H4 (cell line): ENCODE measurements at regions not wholly inside any gene's neighbourhood (a gene's known extent, or its start where the extent isn't known, plus 50 kb on each side); places are given as distances from the start of the nearest gene placed in this dataset.
"Not testable (repeated sequence)": the region's sequence is repeated elsewhere in the genome, so short reads cannot be mapped to it uniquely, and the experiment has no call there.

ENCODE experiments used
- DNase-seq: peaks from one replicate; pipeline ENCODE4 v3.0.0-alpha.2; 2015; ENCODE audit warnings: low spot score

DNA sequence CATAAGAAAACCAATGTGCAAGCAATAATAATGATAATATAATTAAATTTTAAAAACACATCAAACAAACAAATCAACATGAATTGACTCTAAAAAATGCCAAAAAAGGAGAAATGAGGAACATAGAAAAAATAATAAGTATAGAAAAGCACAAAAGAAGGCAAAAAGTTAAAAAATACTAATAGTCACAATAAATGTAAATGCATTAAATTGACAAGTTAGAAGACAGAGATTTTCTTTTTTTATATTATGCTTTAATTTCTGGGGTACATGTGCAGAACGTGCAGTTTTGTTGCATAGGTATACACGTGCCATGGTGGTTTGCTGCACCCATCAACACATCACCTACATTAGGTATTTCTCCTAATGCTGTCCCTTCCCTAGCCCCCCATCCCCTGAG, 767.0 kb downstream of the ADCYAP1 start:
- not testable (repeated sequence) for DNase-seq

DNA sequence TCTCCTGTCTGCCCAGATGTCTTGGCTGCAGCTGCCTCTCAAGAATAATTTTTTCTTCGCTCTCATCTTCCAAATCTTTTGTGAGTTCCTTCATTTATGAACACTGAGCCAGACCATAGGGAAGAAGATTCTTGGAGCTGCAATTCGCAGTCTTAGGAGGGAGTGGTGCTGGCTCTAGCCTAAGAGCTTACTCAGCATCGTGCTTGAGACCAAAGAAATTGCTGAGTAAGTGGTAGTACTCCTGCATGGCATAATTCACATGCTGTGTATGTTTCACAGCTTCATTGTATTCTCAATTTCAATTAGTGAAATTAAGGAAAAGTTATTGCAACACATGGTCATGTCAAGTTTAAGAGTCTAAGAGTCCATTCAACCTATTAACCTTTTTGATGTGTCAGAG, 771.7 kb downstream of the ADCYAP1 start:
- DNase-seq, result no peak

GRCh38 chr18:1680108-1680507, 775.4 kb downstream of the ADCYAP1 start:
- no peak for DNase-seq

DNA sequence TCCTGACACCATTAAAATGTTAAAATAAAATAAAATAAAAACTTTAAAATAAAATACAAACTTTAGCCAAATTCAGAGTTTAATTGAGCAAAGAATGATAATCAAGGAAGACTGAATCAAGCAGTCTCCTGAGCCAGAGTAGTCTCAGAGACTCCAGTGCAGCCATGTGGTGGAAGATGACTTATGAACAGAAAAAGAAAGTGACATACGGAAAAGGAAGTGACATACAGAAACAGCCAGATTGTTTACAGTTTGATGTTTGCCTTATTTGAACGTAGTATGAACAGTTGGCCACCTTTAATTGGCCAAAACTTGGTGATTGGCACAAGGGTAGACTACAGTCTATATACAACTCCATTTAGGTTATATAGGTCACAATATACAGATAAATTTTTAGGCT, 787.2 kb downstream of the ADCYAP1 start:
- DNase-seq, result no peak

DNA sequence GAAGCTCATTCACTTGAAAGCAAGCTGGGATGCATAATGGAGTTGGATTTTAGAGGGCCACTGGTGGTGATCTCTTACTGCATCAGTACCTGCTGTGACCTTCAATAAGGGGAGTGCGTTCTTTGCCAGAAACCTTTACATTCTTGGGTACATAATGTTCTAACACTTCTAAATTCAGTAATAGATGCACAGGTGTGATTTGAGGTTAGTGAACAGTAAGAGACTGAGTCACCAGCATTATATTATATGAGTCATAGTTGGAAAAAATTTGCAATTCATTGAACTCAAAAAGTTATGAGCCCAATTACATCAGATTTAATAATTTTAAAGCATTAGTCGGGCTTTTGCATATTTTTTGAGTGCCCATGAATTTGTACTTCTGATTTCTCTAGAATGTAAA, 803.3 kb downstream of the ADCYAP1 start:
- no peak for DNase-seq

DNA sequence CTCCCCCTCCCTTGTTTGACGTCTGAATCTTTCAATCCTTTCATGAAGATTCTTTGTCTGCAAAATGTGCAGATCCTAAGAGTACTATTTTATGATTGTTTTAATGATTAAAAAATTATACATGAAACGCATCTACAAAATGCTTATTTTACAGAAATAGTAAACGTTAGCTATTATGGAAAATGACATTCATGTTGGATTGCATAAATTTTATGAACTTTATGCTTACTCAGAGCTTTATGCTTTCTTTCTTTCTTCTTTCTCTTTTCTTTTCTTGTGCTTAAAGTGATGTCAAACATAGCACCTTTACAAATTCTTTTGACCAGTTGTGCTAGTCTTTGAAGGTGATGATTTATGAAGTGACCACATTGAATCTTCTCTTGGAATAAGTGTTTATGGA, 805.4 kb downstream of the ADCYAP1 start:
- no peak for DNase-seq

DNA sequence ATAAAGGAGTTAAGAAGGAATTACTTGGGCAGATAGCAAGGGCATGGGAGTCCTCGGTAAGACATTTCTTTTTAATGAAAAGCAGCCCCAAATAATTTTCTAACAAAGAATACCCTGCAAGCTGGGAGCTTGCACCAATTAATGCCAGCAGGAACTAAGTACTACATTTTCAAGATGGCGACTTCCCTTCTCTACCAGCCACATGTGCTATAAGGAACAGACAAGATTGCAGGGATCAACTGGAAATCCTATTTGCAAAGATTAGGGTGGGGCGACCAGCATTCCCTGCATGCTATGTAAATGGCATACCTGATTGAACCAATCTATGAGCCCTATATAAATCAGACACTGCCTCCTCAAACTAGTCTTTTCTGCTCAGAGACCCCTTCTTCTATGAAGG, 827.5 kb downstream of the ADCYAP1 start:
- no peak for DNase-seq

DNA sequence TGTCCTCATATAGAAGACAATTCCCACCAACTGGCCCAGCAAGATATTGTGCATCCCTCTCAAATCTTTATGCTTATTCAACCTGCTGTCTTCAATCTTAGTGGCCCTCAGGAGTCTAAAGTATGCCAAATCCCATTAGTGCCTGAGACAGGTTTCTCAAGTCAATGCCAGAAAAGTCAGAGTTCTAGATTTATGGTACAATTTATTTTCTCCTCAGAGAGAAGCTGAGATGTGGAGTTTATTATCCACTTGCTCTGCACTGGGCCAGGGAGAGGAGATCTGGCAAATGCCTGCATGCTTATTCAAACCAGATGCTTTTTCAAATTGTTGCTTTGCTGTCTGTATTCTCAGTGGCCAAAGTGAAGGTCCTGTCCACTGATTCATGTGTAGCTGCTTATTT, 825.2 kb downstream of the METTL4 start:
- no peak for DNase-seq

DNA sequence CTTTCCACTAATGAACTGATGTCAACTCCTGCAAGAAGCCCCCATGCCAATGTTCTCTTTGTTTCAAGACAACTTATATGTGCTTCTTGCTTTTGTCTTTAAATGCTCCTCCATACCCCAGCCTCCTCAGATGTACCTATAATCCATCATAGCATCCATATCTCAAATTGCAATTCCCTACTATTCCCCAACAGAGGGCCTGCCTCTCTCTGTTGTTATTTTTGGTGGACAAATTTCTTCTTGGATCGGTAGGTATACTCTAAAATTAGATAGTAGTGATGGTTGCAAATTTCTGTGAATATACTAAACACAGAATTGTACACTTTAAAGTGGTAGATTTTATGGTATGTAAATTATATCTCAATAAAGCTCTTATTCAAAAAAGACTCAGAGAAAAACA, 820.1 kb downstream of the METTL4 start:
- DNase-seq, result no peak

- DNase-seq, result no peak
Measured at GRCh38 chr18:1760901-1761300, 810.4 kb downstream of the METTL4 start.

DNA sequence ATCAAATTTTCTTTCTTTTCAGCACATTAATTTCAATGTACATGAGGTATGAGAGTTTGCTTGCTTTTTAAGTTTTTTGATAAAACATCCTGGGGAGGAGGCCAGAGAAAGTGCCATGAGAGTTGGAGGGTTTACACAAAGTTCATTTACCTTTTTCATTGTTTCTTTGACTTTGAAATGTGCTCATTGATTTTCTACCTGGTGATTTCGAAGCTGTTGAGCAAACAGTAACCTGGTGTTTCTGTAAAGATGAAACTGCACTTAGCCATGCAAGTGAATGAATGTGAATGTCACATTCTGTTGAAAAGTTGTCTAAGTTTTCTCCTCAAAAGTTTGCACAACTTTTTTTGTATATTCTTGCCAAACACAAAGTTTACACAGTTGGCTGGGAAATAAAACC, 797.0 kb downstream of the METTL4 start:
- no peak for DNase-seq

- no peak for DNase-seq
Measured at GRCh38 chr18:1777843-1778242, 793.5 kb downstream of the METTL4 start.

- no peak for DNase-seq
Measured at GRCh38 chr18:1778496-1779178, 792.7 kb downstream of the METTL4 start.

- DNase-seq, result no peak
Measured at GRCh38 chr18:1779587-1779986, 791.7 kb downstream of the METTL4 start.

DNA sequence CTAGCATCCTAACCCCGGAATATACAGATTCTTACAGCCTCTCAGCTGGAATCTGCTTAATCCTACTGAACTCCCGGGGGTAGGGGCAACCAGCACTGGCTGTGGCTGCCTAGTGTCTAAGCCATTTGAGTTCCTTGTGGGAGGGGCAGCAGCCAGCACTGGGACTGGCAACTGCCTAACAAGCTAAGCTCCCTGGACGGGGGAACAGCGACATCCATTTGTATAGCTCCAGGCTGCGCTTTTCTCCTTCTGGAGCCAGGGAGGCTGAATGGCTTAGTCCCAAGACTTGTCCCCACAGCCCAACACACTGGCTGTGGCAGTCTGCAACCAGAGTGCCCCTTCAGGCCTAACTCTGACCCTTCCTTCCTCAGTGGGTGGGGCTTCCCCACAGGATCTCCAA, 787.2 kb downstream of the METTL4 start:
- DNase-seq, result no peak

- DNase-seq, result not testable (repeated sequence)
Measured at GRCh38 chr18:1785980-1786379, 785.3 kb downstream of the METTL4 start.

DNA sequence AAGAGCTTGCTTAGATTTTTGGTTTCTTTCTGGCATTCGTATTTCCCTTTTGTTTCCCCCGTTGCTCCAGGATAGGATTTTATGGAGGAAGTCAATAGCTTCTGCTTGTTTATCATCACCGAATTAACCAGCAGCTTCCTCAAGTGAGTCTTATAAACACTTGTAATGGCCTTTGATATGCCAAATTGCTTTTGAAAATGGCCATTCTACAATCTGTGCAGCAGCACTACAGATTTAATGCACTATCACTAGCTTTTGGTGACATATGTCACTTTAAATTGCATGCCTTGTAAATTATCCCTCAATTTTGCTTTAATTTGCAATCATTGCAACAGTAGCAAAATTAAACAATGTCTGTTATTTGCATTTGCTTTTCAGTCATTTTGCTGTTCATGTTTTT, 774.7 kb downstream of the METTL4 start:
- no peak for DNase-seq

- DNase-seq, result no peak
Measured at GRCh38 chr18:1797235-1797634, 774.1 kb downstream of the METTL4 start.

DNA sequence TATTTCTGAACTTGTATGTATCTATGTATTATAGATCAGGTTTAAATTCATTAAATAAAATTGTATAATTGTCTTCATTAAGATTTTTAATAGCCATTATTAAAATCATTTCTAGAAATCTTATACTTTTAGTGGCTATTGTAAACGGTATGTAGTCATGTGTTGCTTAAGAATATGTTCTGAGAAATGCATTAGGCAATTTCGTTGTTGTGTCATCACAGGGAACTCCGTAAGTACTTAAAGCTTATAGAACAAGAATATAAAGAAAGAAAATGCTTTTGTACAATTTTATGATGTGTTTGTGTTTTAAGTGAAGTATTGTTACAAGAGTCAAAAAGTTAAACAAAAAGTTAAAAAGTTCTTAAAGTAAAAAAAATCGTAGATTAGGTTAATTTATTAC, 765.8 kb downstream of the METTL4 start:
- no peak for DNase-seq

GRCh38 chr18:1806884-1807615, 764.3 kb downstream of the METTL4 start:
- no peak for DNase-seq

DNA sequence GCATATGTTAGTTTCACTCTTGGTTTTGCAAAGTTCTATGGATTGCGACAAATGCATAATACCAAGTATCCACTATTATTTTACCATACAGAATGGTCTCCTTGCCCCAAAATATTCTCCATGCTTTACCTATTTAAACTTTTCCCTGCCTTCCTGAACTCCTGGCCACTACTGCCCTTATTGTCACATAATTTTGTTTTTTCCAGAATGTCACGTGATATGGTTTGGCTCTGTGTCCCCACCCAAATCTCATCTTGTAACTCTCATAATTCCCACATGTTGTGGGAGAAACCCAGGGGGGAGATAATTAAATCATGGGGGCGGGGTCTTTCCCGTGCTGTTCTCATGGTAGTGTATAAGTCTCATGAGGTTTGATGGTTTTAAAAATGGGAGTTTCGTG, 760.0 kb downstream of the METTL4 start:
- no peak for DNase-seq

DNA sequence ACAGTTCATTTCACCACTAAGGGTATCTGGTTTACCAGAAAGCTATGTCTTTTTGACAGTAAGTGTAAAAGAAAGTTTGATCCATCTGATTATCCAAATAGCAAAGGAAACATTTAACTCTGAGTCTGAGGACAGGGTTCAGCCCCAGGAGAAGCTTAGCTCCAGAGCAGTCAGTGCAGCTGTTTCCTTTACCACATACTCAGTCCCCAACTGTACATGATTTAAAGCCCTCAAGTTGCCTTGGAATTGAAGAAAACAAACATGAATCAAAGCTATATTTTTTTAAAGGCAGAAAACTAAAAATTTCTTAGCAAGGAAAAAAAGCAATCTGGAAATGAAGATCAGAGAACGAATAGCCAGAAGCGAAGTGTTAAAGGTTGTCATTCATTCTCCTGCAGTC, 746.0 kb downstream of the METTL4 start:
- no peak for DNase-seq

DNA sequence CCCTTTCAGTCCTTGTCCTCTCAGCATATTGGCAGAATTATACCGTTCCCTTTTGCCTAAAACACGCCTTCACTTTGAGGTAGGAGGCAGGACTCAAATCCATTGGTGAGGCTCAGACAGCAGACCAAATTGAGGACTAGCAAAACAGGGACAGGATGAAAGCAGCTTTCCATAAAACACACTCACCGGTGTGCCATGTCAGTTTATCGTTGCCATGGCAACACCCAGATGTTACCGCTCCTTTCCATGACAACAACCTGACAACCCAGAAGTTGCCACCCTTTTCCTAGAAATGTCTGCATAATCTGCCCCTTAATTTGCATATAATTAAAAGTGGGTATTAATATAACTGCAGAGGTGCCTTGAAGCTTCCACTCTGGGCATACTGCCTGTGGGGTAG, 730.4 kb downstream of the METTL4 start:
- DNase-seq, result no peak

DNA sequence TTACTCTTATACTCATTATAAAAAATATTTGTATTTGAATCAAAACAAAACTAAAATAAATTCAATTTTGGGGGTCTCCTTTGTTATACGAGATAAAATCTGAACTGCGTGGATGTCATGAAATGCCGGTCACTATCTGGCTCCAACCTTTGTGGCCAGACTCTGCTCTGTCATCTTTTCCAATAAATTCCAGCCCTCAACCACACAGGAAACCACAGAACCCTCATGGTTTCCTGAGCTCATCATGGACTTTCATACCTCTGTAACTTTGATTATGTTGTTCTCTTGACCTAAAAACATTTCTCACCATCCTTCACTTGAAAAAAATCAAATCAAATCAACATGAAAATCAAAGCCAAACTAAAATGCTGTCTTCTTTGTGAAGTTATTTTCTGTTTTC, 724.7 kb downstream of the METTL4 start:
- DNase-seq, result peak; percentile 38
